Effector CD8-positive, alpha-beta T cell (primary cell): ENCODE measurements at regions not wholly inside any gene's neighbourhood (a gene's known extent, or its start where the extent isn't known, plus 50 kb on each side); places are given as distances from the start of the nearest gene placed in this dataset.

Source experiments
- DNase-seq: peaks from one replicate; lab custom pipeline; 2025; lab: John Stamatoyannopoulos, UW

DNA sequence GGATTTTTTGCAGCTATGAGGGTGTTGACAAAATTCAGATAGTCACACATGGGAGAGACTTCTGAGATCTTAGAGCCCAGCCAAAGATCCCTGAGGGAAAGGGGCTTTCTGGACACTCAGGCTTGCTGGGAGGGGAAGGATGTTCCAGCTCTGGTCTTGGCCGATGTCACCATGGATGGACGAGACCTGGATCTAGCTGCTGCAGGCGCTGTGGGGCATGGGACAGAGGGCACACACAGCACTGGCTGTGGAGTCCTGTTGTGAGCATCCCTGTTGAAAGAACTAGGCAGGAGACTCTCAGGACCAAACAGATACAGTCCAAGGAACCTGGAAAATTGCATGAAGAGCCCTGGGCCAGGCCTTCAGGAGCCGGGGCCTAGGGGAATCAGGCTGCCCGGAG, 80.1 kb upstream of the SDK2 start:
- no peak for DNase-seq

DNA sequence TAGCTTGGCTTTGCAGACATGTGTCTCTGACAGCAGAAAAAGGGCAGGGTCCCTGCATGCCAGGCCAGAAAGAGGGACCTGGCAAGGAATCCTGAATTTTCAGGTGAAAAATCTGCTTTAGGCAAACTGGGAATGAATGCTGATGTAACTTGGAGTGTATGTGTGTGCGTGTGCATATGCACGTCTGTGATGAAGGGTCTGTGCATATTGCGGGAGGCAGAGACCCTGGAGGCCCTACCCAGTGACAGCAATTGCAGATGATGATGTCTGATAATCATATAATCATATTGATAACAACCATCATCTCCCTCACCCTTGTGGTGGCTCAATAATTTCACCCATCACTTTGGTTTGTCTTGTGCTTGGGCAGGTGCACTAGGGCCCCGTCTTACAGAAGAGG, 80.7 kb upstream of the SDK2 start:
- no peak for DNase-seq

DNA sequence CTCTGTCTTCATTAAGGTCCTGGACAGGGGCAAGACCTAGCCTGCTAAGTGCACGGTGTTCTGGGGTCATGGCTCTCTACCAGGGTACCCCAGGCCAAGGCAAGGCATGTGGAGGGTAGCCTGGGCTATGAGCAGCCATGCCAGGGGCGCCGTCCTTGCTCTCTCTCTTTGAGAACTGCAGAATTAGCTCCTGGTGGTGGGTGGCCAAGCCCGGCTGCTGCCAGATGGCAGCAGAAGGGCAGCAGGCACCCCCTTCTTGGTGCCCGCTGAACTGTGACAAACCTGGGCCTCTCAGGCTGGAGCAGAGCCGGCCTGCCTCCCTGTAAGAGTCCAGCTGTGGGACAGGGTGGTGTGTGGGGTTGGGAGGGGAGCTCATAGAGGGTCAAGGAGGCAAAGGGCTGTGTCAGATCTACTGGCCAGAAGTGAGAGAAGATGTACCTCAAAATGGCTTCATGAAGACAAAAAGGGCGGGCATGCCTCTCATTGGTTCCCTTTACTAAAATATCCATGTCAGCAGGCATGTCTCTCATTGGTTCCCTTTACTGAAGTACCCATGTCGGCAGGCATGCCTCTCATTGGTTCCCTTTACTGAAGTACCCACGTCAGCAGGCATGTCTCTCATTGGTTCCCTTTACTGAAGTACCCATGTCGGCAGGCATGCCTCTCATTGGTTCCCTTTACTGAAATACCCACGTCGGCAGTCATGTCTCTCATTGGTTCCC, 81.7 kb upstream of the SDK2 start:
- no peak for DNase-seq

DNA sequence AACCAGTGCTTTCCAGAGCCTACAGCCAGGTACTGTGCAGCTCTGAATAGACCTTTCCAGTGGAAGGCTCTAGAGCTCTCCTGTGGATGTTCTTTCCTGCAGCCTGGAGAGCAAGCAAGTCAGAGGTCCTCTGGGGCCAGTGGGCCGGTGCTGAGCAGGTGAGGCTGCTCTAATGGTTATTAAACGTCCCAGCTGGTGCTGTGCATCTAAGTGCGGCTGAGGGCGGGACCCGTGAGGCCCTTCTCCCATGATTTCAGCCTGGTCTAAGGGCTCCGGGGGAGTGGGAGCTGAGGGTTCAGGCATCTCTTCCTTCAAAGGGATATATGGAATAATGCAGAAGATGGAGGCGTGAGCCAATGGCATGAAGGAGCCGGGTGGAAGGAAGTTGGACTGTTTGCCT, 83.7 kb upstream of the SDK2 start:
- DNase-seq, result no peak

DNA sequence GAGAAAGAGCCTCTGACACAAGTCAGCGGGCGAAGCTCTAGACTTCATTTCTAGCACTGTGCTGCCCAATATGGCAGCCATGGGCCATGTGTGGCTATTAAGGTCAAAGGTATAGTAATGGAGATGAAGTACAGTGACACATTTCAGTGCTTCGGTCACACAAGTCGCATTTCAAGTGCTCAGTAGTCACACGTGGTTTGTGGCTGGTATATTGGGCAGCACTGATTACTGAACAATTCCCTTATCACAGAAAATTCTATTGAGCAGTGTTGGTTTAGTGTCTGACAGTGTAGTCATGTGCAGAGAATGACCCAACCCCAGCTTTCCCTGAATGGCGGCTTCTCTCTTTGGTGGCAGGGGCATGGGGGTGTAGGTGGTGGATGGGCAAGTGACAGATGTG, 84.9 kb upstream of the SDK2 start:
- no peak for DNase-seq

DNA sequence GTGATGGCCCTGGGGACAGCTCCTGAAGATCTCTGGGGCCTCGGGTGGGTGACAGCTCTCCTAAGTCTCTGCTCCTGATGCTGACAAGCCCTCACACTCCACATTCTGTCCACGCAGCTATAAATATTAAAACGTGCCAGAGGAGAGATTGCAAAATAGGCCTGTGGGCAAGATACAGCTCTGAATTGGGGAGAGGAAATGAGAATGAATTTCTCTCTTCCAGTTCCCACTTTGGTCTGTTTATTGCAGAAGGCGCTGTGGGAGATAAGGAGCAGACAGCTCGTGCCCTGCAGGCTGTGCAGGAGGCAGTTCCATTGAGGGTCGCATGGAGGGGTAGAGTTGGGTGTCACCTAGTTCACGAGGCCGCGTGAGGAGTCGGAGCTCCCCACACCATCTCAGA, 87.5 kb upstream of the SDK2 start:
- DNase-seq, result no peak

DNA sequence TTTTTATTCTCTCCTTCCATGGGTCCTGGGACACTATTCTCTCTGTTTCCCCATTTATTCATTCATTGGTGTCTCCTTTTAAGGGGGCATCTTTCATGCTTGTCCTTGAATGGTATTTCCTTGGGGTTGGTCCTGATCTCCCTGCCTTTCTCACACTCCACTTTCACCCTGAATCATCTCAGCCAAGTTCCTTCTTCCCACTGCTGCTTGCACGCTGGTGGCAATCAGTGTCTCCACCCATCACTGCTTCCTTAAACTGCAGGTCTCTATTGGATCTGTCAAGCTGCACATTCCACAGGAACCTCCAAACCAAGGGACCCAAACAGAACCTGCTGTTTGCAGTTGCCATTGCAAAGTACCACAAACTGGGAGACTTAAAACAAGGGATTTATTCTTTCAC, 89.3 kb upstream of the SDK2 start:
- DNase-seq, result no peak

DNA sequence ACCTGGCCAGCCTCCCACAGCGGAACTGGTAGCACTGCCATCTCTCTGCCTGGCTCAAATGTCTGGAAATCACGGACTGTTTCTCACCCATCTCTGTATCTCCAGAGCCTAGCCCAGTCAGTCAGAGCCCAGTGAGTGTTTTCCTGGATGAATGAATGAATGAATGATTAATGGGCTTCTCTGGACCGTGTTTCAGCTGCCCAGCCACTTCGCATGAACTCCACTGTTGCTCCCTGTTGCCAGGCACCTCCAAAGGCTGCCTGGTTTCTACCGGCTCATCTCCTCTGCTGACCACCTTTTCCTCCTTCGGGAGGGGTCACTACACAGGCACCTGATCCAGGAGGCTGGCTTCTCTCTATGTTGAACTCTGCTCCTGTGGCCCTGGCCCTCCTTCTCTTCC, 91.0 kb upstream of the SDK2 start:
- no peak for DNase-seq

DNA sequence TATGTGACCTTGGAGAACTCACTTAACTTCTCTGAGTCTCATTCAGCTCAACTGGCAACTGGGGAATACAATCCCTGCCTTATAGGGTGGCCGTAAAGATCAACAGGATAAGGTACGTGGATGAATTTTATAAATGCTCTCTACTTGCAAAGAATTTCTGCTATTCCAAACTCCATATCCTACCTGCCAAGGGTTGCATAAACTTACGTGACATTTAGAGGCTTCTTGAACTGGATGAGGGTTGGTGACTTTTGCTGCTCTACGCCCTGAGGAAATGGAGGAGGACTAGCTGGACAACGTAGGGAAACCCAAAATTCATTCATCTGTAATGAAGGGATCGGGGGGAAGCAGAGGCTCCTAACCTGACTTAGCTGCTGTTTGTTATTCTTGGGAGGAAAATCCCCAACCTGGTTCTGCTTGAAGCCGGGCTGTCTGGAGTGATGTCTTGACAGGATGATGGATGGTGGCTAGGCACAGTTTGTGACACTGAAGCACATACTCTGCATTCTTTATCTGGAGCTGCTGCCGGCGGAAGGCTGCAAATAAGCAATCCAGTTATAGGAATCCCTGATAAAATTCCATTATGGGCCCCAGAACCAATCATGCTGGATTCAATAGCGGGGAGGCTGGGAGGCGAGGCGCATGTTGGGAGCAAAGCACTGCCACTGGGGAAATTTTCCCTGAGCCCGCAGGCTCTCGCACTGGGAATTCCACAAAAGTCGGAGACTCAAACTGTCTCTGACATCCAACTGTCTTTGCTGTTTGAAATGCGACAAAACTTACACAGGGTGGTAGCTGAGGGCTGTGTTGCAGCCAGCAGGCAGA, 94.7 kb upstream of the SDK2 start:
- DNase-seq, result no peak

DNA sequence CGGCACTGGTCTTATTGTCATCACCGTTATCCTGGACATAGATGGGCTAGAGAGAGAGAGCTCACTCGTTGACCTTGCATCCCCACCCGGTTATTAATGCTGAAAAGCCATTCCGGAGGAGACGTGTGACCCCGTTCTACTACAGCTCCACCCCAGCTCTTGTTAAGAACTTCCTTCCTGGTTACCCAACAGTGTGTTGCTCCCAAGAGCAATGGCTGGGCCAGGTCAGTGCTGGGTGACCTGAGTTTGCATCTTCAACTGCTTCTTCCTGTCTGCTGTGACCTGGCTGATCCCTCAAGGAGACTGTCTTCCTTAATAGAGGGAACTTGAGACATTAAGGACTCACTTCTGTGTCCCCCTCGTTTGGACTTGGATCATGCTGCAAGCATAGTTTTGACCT, 96.1 kb upstream of the SDK2 start:
- DNase-seq, result no peak

DNA sequence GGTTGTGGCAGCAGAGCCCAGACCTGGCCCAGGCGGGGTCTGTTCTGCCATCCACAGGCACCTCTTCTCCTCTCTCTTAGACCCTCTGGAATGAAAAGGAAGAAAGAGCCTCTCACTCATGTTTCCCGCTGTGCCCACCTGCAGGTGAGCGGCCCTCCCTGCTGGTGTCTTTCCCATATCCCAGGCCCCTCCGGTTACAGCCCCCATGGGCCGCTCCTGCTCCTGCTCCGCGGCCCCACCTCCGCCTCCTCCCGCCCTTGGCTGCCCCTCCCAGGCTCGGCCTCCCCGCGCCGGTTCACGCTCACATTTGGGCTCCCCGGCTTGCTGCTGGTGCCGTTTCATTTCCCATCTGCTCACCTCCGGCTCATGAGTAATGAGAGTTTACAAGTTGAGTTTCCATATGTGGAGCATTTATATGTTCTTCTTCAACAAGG, 98.7 kb upstream of the SDK2 start:
- DNase-seq, result no peak

DNA sequence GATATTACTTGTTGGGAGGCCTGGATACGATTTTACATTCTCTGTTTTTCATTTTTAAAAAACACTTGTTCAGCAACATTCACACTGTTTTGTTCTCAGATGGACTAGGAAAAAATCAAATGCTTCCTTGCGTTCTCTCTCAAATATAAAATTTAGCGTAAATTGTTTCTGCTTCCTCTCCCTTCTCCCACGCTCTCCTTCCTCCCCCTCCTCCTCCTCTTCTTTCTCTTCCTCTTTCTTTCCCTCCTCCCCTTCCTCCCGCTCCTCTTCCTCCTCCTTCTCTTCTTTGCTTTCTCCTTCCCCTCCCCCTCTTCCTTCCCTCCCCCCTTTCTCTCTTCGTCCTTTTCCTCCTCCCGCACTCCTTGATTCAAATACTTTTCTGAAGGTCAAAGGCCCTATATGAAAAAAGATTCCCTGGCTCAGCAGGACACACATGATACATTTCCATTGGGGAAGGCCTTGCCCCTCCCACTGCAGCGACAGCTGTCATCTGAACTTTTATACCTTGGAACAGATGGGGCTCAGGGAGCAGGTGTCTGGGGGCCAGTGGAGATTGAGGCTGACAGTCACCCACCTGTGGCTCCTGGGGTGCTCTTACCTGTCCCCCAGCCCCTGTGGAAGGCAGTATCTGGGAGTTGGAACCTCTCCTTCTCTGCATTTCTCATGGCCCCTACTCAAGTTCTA, 99.4 kb upstream of the SDK2 start:
- no peak for DNase-seq

DNA sequence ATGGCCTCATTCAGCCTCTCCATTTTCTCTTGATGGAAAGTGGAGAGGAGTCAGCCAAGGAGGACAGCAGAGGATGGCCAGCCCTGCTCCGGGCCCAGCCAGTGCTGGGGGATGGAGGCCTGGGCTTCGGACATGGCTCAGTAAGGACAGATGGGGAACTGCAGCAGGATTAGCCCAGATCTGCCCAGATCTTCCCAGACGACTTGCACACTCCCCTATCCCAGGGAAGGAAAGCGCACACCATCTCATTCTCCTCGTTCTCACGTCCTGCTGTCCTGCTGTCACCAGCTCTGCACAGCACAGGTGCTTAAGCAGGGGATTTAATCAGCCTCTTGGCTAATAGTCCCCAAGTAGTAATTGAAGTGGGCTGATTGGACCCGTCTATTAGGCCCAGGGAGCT, 100.2 kb upstream of the SDK2 start:
- no peak for DNase-seq

DNA sequence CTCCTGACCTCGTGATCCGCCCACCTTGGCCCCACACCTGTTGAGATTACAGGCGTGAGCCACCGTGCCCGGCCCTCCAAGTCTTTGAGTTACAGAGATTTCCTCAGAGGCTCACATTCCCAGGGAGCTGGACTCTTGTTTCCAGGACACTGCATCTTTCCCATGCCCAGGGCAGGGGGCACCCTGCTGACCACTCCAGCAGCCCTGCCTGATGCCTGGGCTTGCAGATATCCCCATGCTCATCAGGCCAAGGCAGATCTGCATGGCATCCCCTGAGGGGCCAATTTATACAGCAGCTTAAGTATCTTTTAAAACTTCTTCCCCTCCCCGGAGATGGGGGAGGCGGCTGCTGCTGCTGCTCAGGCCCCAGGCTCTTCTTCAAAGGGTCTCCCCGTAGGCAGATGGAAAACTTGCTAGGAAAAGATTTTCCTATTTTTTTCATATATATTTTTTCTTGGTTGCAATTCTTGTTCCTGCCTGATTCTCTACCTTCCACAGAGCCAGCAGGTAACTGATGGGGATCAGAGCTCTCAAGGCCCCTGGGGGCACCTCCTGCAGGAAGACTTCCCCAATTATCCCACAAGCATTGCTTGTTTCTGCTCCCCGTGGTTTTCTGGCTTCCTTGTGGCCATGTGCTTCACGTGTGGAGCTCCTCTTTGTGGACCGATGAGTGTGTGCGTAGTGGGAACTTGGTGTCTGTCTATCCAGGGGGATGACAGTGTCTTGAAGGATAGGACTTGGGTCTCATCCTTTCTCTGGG, 102.2 kb upstream of the SDK2 start:
- DNase-seq, result no peak

DNA sequence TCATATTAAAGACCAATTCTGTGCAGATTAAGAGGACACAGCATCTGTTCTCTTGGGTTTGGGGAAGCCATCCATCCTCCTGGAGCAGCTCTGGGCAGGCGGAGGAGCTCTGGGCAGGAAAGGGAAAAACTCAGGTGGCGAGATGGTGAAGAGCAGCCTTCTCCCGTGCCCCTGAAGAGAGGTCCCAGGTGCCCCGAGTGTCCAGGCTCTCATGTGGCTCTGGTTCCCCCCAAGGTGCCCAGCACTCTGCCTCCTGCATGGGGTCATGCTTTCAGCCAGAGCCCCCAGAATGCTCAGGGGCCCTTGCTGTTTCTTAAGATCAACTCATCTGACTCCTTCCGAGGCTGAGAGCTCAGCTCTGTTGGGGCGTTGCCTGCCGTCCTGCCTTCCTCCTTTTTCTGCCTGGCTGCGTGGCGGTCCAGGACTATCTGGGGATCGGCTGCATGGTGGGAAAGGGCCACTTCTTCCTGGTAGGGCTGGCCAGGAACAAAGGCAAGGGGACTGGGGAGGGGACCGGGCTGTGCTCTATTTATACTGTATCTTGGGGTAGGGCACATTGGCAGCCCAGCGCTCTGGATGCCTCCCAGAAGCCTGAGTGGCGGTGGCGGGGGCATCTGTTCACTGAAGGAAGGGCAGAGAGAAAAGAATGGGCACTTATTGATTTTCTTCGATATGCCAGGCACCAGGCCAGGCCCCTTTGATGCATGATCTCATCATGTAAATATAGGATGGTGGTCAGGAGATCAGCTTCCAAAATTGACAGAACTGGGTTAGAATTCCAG, 103.2 kb upstream of the SDK2 start:
- DNase-seq, result no peak

DNA sequence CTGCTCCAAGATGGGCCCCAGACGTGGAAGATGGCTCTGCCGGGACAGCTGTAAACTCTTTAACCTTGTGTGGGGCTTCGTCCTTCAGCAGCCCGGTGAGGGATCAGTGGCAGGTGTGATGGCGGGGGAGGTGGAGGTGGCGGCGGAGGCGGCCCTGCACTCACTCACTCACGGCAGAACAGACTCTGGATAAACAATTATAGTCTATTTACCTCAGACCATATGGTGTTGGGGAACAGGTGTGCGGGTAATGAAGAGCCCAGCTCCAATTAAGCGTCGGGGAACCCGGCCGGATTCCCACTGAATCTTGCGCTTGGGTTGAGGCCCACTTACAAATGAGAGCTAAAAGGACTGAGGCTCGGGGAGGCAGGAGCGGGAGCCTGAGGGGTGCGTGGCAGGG, 104.3 kb upstream of the SDK2 start:
- no peak for DNase-seq

DNA sequence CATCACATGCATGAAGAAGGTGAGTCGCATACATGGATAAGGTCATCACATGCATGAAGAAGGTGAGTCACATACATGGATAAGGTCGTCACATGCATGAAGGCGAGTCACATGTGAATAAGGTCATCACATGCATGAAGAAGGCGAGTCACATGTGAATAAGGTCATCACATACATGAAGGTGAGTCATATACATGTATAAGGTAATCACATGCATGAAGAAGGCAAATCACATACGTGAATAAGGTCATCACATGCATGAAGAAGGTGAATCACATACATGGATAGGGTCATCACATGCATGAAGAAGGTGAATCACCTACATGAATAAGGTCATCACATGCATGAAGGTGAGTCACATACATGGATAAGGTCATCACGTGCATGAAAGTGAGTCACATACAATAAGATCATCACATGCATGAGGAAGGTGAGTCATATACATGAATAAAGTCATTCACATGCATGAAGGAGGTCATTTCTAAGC, 105.1 kb upstream of the SDK2 start:
- no peak for DNase-seq

DNA sequence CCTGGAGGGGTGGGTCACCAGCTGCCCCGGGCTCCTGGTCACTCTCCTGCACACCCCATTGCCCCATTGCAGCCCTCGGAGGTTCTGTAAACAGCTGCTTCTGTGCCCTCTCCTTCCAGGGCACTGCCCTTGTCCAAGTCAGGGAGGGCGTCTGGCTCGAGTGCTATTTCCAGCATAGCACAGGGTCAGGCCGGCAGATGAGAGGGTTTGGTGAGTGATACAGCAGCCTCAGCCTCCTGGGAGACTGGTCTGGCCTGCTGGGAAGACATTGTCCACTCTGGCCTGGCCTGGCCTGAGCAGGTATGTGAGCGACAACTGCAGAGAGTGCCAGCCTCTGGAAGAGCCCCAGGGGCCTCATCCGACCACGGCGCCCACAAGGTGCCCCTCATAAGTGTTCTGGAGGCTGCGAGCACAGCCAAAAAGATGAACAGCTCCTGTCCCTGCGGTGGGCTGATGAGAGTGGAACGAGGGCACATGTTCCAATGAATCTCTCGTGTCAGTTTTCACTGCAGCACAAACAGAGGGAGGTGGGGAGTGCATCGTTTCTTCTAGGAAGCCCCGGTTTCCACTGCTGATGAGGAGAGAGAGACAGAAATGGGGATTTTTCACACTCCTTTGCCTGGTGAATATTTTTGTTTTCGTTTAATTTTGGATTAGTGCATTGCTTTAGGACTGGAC, 105.8 kb upstream of the SDK2 start:
- no peak for DNase-seq

DNA sequence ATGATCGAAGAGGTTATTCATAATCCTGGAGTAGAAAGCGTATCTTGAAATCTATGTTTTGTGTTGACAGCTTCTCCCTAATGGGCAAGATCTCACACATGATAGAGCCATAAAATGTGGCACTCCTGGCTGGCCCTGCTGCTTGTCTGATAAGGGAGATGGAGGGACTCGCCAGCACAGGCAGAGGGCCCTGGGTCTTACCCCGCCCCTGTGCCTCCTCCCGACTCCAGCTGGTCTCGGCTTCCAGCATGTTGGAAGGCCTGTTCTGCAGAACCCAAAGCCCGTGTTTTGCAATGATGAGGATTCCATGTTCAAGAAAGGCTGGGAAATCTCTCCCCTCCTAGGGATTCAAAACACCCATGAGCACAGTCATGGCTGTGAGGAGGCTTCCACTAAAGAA, 106.7 kb upstream of the SDK2 start:
- no peak for DNase-seq

DNA sequence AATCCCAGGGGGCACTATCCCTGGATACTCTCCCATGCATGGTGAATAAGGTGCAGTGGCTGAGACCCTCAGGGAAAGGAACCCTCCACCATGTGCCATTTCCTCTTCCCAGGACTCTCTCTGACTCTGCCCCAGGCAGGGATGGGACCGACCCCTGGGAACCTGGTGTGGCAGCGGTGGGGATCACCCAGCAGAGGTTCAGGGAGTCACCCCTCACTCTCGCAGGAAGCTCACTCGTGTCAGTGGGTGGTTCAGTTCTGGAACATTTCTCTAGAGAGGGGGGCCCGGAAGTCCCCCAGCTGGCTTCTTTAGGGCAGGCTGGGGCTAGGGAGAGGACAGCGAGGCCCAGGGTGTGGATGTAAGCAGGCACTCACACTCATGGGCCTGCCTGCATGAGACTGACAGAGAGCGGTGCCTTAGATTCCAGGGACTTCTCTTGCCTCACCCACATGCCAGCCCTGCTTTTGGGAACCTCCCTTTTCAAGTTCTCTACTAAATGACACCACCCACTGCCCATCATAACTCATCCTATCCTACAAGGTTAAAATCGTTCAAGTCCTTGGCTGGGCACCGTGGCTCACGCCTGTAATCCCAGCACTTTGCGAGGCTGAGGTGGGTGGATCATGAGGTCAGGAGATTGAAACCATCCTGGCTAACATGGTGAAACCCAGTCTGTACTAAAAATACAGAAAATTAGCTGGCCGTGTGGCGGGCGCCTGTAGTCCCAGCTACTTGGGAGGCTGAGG, 109.7 kb upstream of the SDK2 start:
- DNase-seq, result no peak
